T-cell (primary cell): ENCODE measurements at regions not wholly inside any gene's neighbourhood (a gene's known extent, or its start where the extent isn't known, plus 50 kb on each side); places are given as distances from the start of the nearest gene placed in this dataset.

Experiments used
- ATAC-seq, 4 experiments: fragments of 200-7000 bp in 3 of 4; fragments of 150-1000 bp in 1 of 4; cut with Tn5 transposase; replicated peaks in 1 of 4; 1 replicate in 3 of 4; 2 replicates in 1 of 4; pipeline ENCODE4 v1.10.0; 2021; ENCODE audit warnings: moderate library complexity in 3 of 4, mild to moderate bottlenecking in 2 of 4, moderate number of reproducible peaks in 1 of 4
- CTCF ChIA-PET, 2 donors: fragments of 300-600 bp; sonication (Branson Sonifier 250); formaldehyde crosslinking; loops; one replicate each; lab custom pipeline; 2022; ENCODE audit warnings: antibody characterized with exemption in 2 of 2; lab: Charles Lee
- POLR2A ChIA-PET, 2 donors: fragments of 300-600 bp; sonication (Branson Sonifier 250); formaldehyde crosslinking; loops; one replicate each; lab custom pipeline; 2022; ENCODE audit warnings: antibody characterized with exemption in 2 of 2; lab: Charles Lee
- DNase-seq, 35 experiments: peaks; one replicate each; pipeline versions ENCODE4 v3.0.0 to v3.0.0-alpha.2; 2013 to 2023
- H3K27ac ChIP-seq: one replicate; pipeline ENCODE4 v1.5.1; 2013; ENCODE audit warnings: low read length
- H3K27me3 ChIP-seq, 2 experiments: replicated peaks in 1 of 2; 1 replicate in 1 of 2; 2 replicates in 1 of 2; pipeline versions ENCODE4 v1.6.1 to v1.7.0; 2013; ENCODE audit warnings: low read length in 1 of 2, mixed read lengths in 1 of 2; ENCODE audit not compliant: control insufficient read depth in 2 of 2, insufficient read depth in 2 of 2; ENCODE audit errors: extremely low read depth in 1 of 2
- H3K36me3 ChIP-seq, 2 donors: 1 replicate in 1 of 2; 2 replicates in 1 of 2; pipeline versions ENCODE4 v1.6.1 to v1.7.0; 2013; ENCODE audit warnings: low read length in 1 of 2; ENCODE audit not compliant: control insufficient read depth in 2 of 2, insufficient read depth in 1 of 2; ENCODE audit errors: extremely low read depth in 1 of 2
- H3K4me1 ChIP-seq, 2 experiments: 1 replicate in 1 of 2; 2 replicates in 1 of 2; pipeline versions ENCODE4 v1.6.1 to v1.7.0; 2013; ENCODE audit warnings: low read length in 2 of 2, mixed read lengths in 1 of 2; ENCODE audit not compliant: insufficient read depth in 2 of 2, control insufficient read depth in 1 of 2; ENCODE audit errors: extremely low read depth in 1 of 2
- H3K4me3 ChIP-seq, 2 donors: 1 replicate in 1 of 2; 2 replicates in 1 of 2; pipeline versions ENCODE4 v1.5.1 to v1.7.0; 2013; ENCODE audit warnings: mild to moderate bottlenecking in 2 of 2, low read length in 1 of 2, moderate library complexity in 1 of 2; ENCODE audit not compliant: control insufficient read depth in 1 of 2; ENCODE audit errors: extremely low read depth in 1 of 2
- H3K9me3 ChIP-seq: 2 replicates; pipeline ENCODE4 v1.7.0; 2013
- H3K27ac Mint-ChIP-seq, 2 donors: one replicate each; pipeline ENCODE4 v1.8.0; 2020 to 2021; ENCODE audit warnings: mild to moderate bottlenecking in 2 of 2, mixed read lengths in 2 of 2
- H3K27me3 Mint-ChIP-seq, 2 donors: one replicate each; pipeline ENCODE4 v1.8.0; 2021 to 2022; ENCODE audit warnings: mixed read lengths in 2 of 2
- H3K36me3 Mint-ChIP-seq: one replicate; pipeline ENCODE4 v1.8.0; 2021; ENCODE audit warnings: mixed read lengths
- H3K4me1 Mint-ChIP-seq, 3 donors: one replicate each; pipeline ENCODE4 v1.8.0; 2020 to 2022; ENCODE audit warnings: mixed read lengths in 3 of 3, mild to moderate bottlenecking in 1 of 3
- H3K4me3 Mint-ChIP-seq, 3 donors: one replicate each; pipeline ENCODE4 v1.8.0; 2020 to 2022; ENCODE audit warnings: mild to moderate bottlenecking in 3 of 3, mixed read lengths in 3 of 3, moderate library complexity in 3 of 3
- H3K9me3 Mint-ChIP-seq, 3 donors: one replicate each; pipeline ENCODE4 v1.8.0; 2020 to 2022; ENCODE audit warnings: mixed read lengths in 3 of 3
- WGBS: methylation state at CpG from one replicate; pipeline ENCODE4 v1.1.5; 2013; ENCODE audit warnings: missing lambda C conversion rate; ENCODE audit not compliant: insufficient coverage; 5-methylcytosine and 5-hydroxymethylcytosine counted together

DNA sequence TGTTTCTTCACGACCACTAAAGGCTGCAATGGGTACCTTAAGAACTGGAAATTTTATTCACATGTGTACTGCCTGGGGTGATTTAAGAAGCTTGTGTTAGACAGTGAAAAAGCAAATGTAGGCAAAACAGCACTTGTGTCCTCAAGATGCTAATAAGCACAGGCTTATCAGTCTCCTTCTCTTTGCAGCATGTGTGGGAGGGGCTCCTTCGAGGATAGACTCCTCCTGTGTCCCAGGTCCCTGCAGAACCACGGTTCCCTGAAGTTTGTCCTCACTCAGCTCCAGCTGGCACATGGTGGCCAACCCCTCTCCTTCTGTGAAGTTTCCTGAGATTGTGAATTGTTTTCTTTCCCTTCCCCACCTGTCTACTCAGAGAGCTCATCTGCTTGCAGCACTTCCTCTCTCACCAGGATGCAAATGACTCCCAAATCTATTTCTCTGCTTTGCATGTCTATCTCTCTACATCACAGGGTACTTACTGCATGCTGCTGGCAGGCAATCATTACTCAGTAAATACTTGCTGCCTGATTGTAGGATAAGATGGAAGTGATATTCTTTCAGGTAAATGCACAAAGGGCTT is 589.6 kb upstream of the KLHL29 start:
- no peaks in the 10 kb centered on the region for H3K4me1 Mint-ChIP-seq
- no peaks in the 10 kb centered on the region for H3K36me3 Mint-ChIP-seq
- ChIA-PET CTCF (no interaction called here), POLR2A (no interaction called here)
- WGBS: 64% methylated on average over 2 of the region's 3 CpGs
- peaks cover 2 to 11% (median 7%) of the 10 kb centered on the region in 3 donors for H3K9me3 Mint-ChIP-seq
- H3K4me3 Mint-ChIP-seq: no peak overlapping the region
- ATAC-seq: no peak
- Histone ChIP-seq H3K9me3 (no peaks in the 10 kb centered on the region), H3K27ac (no peak overlapping the region), H3K27me3 (no peaks in the 10 kb centered on the region), H3K4me1 (no peaks in the 10 kb centered on the region), H3K4me3 (no peak overlapping the region), H3K36me3 (no peaks in the 10 kb centered on the region)
- no peak for DNase-seq
- H3K27me3 Mint-ChIP-seq: no peaks in the 10 kb centered on the region
- H3K27ac Mint-ChIP-seq: no peak overlapping the region

DNA sequence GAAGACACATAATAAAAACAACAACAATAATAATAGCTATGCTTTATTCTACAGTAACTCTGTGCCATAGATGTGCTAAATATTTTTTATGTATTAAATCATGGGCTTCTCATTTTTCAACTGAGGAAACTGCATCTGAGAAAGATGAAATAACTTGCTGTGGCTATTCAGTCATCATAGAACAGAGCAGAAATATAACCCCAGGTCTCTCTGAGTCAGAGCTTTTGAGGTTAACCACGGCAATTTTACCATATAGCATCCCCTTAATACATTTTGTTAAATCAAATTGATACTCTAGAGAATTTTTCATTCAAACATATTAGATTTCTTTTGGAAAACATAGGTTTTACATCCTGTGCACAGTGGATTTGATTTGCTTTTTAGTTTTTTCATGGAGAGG is 586.6 kb upstream of the KLHL29 start:
- Mint-ChIP-seq H3K27ac (no peak overlapping the region), H3K36me3 (no peaks in the 10 kb centered on the region), H3K27me3 (no peaks in the 10 kb centered on the region), H3K9me3 (peaks cover 4 to 16% (median 6%) of the 10 kb centered on the region in 3 donors), H3K4me3 (no peak overlapping the region), H3K4me1 (no peaks in the 10 kb centered on the region)
- ChIA-PET CTCF (no interaction called here), POLR2A (no interaction called here)
- DNase-seq (no peak), ATAC-seq (no peak)
- Histone ChIP-seq H3K27me3 (no peaks in the 10 kb centered on the region), H3K9me3 (no peaks in the 10 kb centered on the region), H3K4me3 (no peak overlapping the region), H3K36me3 (no peaks in the 10 kb centered on the region), H3K27ac (no peak overlapping the region), H3K4me1 (no peaks in the 10 kb centered on the region)
- no CpG with 5 or more reads among the region's 1 CpG for WGBS

DNA sequence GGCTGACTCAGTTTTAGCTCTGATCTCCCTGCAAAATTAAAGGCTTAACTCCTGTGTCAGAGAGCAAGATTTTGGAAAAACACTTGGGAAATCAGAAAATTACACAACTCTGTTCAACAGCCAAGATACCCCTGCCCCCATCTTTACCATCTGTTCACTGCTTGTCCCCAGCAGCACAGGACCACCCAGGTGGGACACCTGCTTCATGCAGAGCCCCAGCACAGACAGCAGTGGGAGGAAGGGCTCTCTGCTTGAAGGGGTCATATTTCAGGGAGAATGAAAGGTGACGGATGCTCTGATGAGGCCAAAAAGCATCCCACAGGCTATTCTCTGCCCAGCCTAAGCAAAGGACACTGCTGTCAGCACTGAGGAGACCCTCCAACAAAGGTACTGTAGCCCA is 584.6 kb upstream of the KLHL29 start:
- Mint-ChIP-seq H3K27me3 (no peaks in the 10 kb centered on the region), H3K4me3 (no peak overlapping the region), H3K4me1 (no peaks in the 10 kb centered on the region), H3K9me3 (peaks cover 10 to 21% (median 14%) of the 10 kb centered on the region in 3 donors), H3K27ac (no peak overlapping the region), H3K36me3 (no peaks in the 10 kb centered on the region)
- no peaks in the 10 kb centered on the region for H3K4me1 ChIP-seq
- ATAC-seq (no peak), DNase-seq (no peak)
- POLR2A ChIA-PET: no interaction called here
- H3K36me3 ChIP-seq: no peaks in the 10 kb centered on the region
- CTCF ChIA-PET: no interaction called here
- 60% methylated on average over 1 of the region's 1 CpG for WGBS
- no peak overlapping the region for H3K27ac ChIP-seq
- H3K9me3 ChIP-seq: no peaks in the 10 kb centered on the region
- H3K27me3 ChIP-seq: no peaks in the 10 kb centered on the region
- H3K4me3 ChIP-seq: no peak overlapping the region

- Mint-ChIP-seq H3K27me3 (no peaks in the 10 kb centered on the region), H3K27ac (no peak overlapping the region), H3K4me3 (no peak overlapping the region), H3K36me3 (no peaks in the 10 kb centered on the region), H3K4me1 (no peaks in the 10 kb centered on the region), H3K9me3 (peaks cover 10 to 20% (median 11%) of the 10 kb centered on the region in 3 donors)
- Histone ChIP-seq H3K4me3 (no peak overlapping the region), H3K4me1 (no peaks in the 10 kb centered on the region), H3K27ac (no peak overlapping the region), H3K27me3 (peaks cover 0 to 3% of the 10 kb centered on the region in 2 experiments), H3K9me3 (no peaks in the 10 kb centered on the region), H3K36me3 (no peaks in the 10 kb centered on the region)
- 50% methylated on average over 2 of the region's 3 CpGs for WGBS
- DNase-seq (no peak), ATAC-seq (no peak)
- POLR2A ChIA-PET: no interaction called here
- CTCF ChIA-PET: no interaction called here
These were observed 583.9 kb upstream of the KLHL29 start for GRCh38 chr2:22801071-22801470.

GRCh38 chr2:22801970-22802369 is 583.0 kb upstream of the KLHL29 start:
- Mint-ChIP-seq H3K4me3 (no peak overlapping the region), H3K36me3 (no peaks in the 10 kb centered on the region), H3K4me1 (no peaks in the 10 kb centered on the region), H3K27me3 (peaks cover 0 to 2% of the 10 kb centered on the region in 2 donors), H3K27ac (no peak overlapping the region), H3K9me3 (peaks cover 15 to 27% (median 16%) of the 10 kb centered on the region in 3 donors)
- Histone ChIP-seq H3K27ac (no peak overlapping the region), H3K9me3 (no peaks in the 10 kb centered on the region), H3K27me3 (peaks cover 0 to 5% of the 10 kb centered on the region in 2 experiments), H3K4me1 (no peaks in the 10 kb centered on the region), H3K4me3 (no peak overlapping the region), H3K36me3 (no peaks in the 10 kb centered on the region)
- ChIA-PET POLR2A (interaction anchor here in 1 of 2 donors (0.6 kb wide), 1 partner anchor 91 kb away, joined by 3 read pairs; no protein-coding TSS in a partner anchor), CTCF (no interaction called here)
- WGBS: 81% methylated on average over 4 of the region's 5 CpGs
- ATAC-seq: no peak
- DNase-seq: no peak

DNA sequence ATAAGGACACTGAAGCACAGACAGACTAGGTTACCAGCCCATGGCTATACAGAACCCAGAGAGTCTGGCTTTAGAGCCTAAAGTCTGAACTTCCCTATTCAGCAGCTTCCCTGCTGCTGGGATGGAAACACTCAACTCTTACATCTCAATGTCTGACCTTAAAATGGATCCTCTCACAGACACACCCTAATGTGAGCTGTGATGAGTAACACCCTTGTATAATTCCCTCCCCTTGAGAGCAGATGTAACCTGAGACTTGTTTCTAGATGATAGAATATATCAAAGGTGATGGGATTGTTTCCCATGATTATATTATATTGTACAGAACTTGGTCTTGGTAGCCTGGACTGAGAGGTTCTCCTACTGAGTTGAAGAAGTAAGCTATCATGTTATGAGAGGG is 577.1 kb upstream of the KLHL29 start:
- no peaks in the 10 kb centered on the region for H3K4me1 Mint-ChIP-seq
- no peaks in the 10 kb centered on the region for H3K4me1 ChIP-seq
- ChIA-PET POLR2A (no interaction called here), CTCF (no interaction called here)
- no peak overlapping the region for H3K4me3 ChIP-seq
- no peaks in the 10 kb centered on the region for H3K36me3 ChIP-seq
- H3K27ac ChIP-seq: no peak overlapping the region
- no peaks in the 10 kb centered on the region for H3K9me3 ChIP-seq
- peaks cover 0 to 5% of the 10 kb centered on the region in 2 experiments for H3K27me3 ChIP-seq
- no peak overlapping the region for H3K4me3 Mint-ChIP-seq
- ATAC-seq (no peak), DNase-seq (no peak)
- H3K36me3 Mint-ChIP-seq: no peaks in the 10 kb centered on the region
- H3K27me3 Mint-ChIP-seq: peaks cover 0 to 2% of the 10 kb centered on the region in 2 donors
- peaks cover 15 to 32% (median 16%) of the 10 kb centered on the region in 3 donors for H3K9me3 Mint-ChIP-seq
- no peak overlapping the region for H3K27ac Mint-ChIP-seq

- H3K4me3 Mint-ChIP-seq: no peak overlapping the region
- WGBS: no CpG with 5 or more reads among the region's 2 CpGs
These were observed 574.4 kb upstream of the KLHL29 start for GRCh38 chr2:22810602-22811001.

More at GRCh38 chr2:22810602-22811001, 574.4 kb upstream of the KLHL29 start:
- H3K27me3 ChIP-seq: peaks cover 0 to 5% of the 10 kb centered on the region in 2 experiments
- peaks cover 6 to 15% (median 10%) of the 10 kb centered on the region in 3 donors for H3K9me3 Mint-ChIP-seq
- ChIA-PET CTCF (no interaction called here), POLR2A (no interaction called here)
- H3K9me3 ChIP-seq: no peaks in the 10 kb centered on the region
- peaks cover 0 to 2% of the 10 kb centered on the region in 2 donors for H3K27me3 Mint-ChIP-seq
- no peak overlapping the region for H3K27ac Mint-ChIP-seq
- DNase-seq (no peak), ATAC-seq (no peak)
- H3K4me1 ChIP-seq: no peaks in the 10 kb centered on the region
- H3K36me3 Mint-ChIP-seq: no peaks in the 10 kb centered on the region
- H3K36me3 ChIP-seq: no peaks in the 10 kb centered on the region
- H3K4me1 Mint-ChIP-seq: no peaks in the 10 kb centered on the region
- no peak overlapping the region for H3K27ac ChIP-seq
- H3K4me3 ChIP-seq: no peak overlapping the region
